ENCODE measurements at regions not wholly inside any gene's neighbourhood (a gene's known extent, or its start where the extent isn't known, plus 50 kb on each side); places are given as distances from the start of the nearest gene placed in this dataset.
A peak's percentile ranks its signal among the peaks of the same experiment; 100 is the strongest.
"Not testable (repeated sequence)": the region's sequence is repeated elsewhere in the genome, so short reads cannot be mapped to it uniquely, and the experiment has no call there.

DNA sequence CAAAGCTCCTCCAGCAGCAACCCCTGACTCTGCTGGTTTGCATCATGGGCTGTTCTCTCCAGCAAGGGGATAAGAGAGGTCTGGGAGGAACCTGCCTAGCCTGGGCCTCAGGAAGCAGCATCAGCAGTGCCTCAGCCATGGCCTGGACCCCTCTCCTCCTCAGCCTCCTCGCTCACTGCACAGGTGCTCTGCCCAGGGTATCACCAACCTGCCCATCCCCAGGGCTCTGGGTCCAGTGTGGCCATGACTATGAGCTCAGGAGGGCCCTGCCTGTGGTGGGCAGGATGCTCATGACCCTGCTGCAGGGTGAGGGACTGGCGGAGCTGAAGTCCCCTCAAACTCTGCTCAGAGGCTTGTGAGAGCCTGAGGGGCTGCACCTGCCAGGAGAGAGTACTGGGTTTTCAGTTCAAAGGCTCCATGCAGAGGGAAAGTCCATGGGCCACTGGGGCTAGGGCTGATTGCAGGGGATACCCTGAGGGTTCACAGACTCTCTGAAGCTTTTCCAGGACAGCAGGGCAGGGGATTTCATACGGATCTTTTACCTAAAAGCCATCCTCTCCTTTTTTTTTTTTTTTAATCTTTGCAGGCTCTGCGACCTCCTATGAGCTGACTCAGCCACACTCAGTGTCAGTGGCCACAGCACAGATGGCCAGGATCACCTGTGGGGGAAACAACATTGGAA lies 115.8 kb upstream of the IGLL5 start:
- Mint-ChIP-seq H3K9me3 (no peaks in the 10 kb centered on the region), H3K36me3 (no peaks in the 10 kb centered on the region), H3K4me1 (peaks cover 79% of the 10 kb centered on the region), H3K4me3 (no peak overlapping the region), H3K27ac (peak overlapping the region; percentile 87)
- ATAC-seq: no peak
- no peak for DNase-seq (ENCODE audit: low spot score in 2 of 2)

DNA sequence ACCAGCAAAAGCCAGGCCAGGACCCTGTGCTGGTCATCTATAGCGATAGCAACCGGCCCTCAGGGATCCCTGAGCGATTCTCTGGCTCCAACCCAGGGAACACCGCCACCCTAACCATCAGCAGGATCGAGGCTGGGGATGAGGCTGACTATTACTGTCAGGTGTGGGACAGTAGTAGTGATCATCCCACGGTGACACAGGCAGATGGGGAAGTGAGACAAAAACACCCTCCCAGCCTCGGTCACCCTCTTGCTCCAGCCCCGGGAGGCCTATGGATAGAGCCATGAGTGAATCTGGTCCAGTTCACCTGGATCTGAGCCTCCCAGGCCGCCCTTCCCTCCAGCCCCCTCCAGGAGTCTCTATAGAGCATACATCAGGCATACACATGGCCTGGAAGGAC lies 115.2 kb upstream of the IGLL5 start:
- DNase-seq (ENCODE audit: low spot score in 2 of 2) (no peak), ATAC-seq (no peak)
- H3K9me3 Mint-ChIP-seq: no peaks in the 10 kb centered on the region
- no peak overlapping the region for H3K4me3 Mint-ChIP-seq
- peak overlapping the region; percentile 87 for H3K27ac Mint-ChIP-seq
- no peaks in the 10 kb centered on the region for H3K36me3 Mint-ChIP-seq
- peaks cover 74% of the 10 kb centered on the region for H3K4me1 Mint-ChIP-seq

DNA sequence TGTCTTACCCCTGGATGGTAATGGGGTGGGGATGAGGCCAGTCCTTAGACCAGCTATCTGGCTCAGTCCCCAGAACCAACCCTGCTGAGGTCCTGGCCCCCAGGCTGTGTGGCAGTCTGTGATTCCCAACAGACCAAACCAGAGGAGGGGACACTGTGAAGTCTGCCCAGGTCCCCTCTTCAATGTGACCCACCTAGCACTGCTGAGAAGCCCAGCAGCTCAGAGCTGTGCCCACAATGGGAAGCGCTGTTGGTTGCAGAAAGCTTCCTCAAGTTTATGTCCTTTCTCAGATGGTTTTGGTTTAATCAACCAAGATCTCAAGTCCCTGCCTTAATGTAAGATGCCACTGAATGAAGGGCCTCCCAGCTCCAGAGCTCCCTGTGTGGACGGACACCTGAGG lies 114.7 kb upstream of the IGLL5 start:
- ATAC-seq (no peak), DNase-seq (ENCODE audit: low spot score in 2 of 2) (no peak)
- Mint-ChIP-seq H3K27ac (peak overlapping the region; percentile 87), H3K4me1 (peaks cover 69% of the 10 kb centered on the region), H3K36me3 (no peaks in the 10 kb centered on the region), H3K9me3 (no peaks in the 10 kb centered on the region), H3K4me3 (no peak overlapping the region)

DNA sequence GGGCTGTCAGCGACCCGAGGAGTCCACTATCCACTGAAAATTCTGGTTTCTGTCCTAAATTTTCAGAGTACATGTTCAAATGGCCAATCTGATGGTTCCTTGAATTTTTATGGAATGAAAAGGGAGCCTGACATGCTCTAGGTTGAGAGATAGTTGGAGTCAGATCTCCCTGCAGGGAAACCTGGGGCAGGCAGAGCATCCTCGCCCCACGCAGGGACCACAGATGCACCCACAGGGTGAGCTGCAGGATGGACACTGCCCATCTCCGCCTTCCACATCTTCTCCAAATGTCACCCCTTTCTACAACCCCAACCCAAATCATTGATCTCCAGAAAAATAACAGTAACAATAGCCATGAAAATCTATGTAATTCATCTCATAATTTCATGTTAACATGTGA lies 114.2 kb upstream of the IGLL5 start:
- Mint-ChIP-seq H3K4me1 (peaks cover 63% of the 10 kb centered on the region), H3K36me3 (no peaks in the 10 kb centered on the region), H3K9me3 (no peaks in the 10 kb centered on the region), H3K27ac (peak overlapping the region; percentile 87), H3K4me3 (no peak overlapping the region)
- ATAC-seq: no peak
- DNase-seq (ENCODE audit: low spot score in 2 of 2): no peak

DNA sequence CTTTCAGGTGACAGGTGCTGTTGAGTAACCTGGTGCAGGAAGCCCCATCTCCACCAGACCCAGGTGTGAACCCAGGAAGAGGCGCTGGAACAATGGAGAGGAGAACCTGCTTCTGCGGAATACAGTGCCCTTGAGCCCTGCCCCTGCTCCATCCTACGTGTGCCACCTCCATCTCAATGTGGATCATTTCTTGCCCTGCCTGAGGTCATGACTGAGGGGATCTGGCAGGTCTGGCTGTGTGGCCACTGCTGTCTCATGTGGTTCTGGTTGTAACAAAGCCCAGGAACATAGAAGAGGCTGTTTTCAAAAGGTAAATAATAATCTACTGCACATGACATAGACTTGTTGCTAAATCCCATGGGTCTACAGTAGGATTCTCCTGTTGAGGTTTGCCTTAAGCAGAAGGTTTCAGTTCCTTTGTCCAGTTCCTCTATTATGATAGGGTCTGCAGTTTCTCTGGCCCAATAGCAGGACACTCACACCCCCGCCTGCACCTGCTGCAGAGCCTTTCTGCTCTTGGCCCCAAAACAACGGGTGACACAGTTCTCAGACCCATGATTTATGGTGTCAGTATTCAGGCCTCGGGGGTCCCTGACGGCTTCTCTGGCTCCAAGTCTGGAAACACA lies 113.5 kb upstream of the IGLL5 start:
- ATAC-seq: no peak
- DNase-seq (ENCODE audit: low spot score in 2 of 2): no peak
- Mint-ChIP-seq H3K36me3 (no peaks in the 10 kb centered on the region), H3K4me3 (no peak overlapping the region), H3K27ac (peak overlapping the region; percentile 87), H3K9me3 (no peaks in the 10 kb centered on the region), H3K4me1 (peaks cover 57% of the 10 kb centered on the region)

DNA sequence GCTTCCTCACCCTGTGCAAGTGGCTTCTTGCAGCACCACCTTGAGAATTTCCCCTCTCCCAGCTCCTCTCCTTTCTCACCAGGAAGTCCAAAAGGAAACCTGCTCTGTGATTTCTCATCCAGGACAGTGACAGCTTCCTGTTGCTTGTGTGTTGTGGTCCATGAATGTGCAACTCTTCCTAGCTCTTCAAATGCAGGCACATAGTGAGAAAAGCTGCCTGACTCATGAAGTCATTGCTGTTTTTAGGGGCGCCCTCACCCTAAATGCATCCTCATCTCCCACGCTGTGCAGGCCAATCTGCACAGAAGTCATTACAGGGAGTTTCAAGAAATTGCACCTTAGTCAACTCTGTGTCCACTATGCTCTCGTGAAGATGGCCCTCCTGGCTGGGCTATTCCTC lies 112.9 kb upstream of the IGLL5 start:
- ATAC-seq; DNase-seq (ENCODE audit: low spot score in 2 of 2): not testable (repeated sequence)
- peaks cover 54% of the 10 kb centered on the region for H3K4me1 Mint-ChIP-seq

DNA sequence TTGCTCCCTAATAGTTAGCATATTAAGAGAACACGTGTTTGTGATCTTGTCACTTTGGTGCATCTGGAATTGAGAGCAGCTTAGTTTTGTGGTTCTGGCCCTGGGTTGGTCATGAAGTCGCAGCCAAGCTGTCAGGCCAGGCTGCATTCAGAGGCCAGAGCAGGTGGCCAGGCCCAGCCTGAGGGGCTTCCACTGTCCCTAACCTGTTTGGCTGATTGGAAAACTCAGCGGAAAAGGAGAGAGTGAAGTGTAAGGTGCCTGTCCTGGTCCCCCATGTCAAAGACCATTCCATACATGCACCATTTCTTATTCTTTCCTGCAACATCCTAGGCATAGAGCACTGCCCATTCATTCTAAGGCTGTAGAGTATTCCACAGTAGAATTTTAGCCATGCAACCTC lies 111.5 kb upstream of the IGLL5 start:
- no peaks in the 10 kb centered on the region for H3K9me3 Mint-ChIP-seq
- H3K36me3 Mint-ChIP-seq: no peaks in the 10 kb centered on the region
- no peak overlapping the region for H3K4me3 Mint-ChIP-seq
- ATAC-seq: no peak
- peaks cover 42% of the 10 kb centered on the region for H3K4me1 Mint-ChIP-seq
- H3K27ac Mint-ChIP-seq: no peak overlapping the region
- DNase-seq (ENCODE audit: low spot score in 2 of 2): no peak

More for the DNA sequence above, 112.9 kb upstream of the IGLL5 start:
- H3K9me3 Mint-ChIP-seq, H3K36me3 Mint-ChIP-seq, H3K4me3 Mint-ChIP-seq: not testable (repeated sequence)
- H3K27ac Mint-ChIP-seq: peak overlapping the region; percentile 20

DNA sequence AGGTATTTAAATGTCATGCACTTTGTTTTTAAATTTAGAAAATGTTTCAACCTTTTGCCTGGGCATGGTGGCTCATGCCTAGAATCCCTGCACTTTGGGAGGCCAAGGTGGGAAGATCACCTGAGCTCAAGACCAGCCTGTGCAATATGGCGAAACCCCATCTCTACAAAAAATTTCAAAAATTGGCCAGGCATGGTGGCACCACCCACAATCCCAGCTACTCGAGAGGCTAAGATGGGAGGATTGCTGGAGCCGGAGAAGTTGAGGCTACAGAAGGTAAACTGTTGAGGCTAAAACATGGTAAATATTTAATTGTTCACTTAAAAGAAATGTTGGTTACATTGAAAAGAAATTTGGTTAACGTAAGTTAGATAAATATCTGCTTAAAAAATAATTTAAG lies 108.4 kb upstream of the IGLL5 start:
- Mint-ChIP-seq H3K36me3 (no peaks in the 10 kb centered on the region), H3K4me1 (peaks cover 20% of the 10 kb centered on the region), H3K27ac (no peak overlapping the region), H3K4me3 (no peak overlapping the region), H3K9me3 (no peaks in the 10 kb centered on the region)
- DNase-seq (ENCODE audit: low spot score in 2 of 2): no peak
- no peak for ATAC-seq

DNA sequence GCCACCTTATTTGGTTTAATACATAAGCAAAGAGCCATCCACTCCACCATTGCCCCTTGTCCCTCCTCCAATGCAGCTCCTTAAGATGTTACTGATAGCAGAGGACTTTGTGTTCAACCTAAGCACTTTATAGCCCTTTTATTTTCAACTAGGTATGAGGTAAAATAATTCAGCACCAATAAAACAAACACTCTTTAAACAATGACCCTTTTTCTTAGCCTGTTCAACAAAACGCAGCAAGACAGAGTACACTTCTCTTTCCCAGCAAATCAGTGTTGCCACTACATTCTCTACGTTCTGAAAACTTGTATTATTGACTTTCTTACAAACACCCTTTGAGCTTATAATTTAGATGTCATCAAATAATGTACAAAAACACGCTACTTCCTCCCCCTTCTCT lies 104.0 kb upstream of the IGLL5 start:
- no peaks in the 10 kb centered on the region for H3K36me3 Mint-ChIP-seq
- DNase-seq (ENCODE audit: low spot score in 2 of 2): no peak
- H3K4me1 Mint-ChIP-seq: peaks cover 21% of the 10 kb centered on the region
- H3K4me3 Mint-ChIP-seq: no peak overlapping the region
- no peak overlapping the region for H3K27ac Mint-ChIP-seq
- ATAC-seq: no peak
- no peaks in the 10 kb centered on the region for H3K9me3 Mint-ChIP-seq

DNA sequence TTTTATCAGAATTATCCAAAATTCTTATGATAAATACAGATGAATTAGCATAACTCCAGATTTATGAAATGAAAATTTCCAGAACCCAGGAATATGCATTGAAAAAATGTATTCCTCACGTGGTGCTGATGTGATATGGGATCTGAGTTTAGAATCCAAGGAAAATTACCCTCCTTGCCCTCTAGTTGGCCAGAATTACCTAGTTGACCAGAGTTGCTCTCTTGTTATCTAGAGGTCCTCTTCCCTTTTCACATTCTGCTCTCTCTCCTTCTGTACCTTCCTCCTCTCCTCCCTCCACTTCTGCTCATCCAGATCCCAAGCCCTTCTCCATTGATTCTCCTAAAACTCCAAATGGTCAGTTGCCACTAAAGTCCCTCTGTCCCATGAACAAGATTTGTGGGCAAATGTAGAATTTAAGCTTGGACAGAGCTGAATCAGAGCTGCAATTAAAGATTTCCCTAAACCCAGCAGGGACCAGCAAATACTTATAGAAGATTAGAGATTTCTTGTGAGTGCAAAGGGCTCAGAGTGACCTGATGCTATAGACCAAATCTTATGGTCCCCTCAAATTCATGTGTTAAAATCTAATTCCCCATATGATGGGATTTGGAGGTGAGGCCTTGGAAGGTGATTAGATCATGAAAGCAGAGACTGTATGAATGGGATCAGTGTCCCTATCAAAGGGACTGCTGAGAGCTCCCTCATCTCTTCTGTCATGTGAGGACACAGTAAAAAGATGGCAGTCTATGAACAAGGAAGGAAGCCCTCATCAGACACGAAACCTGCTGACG lies 103.2 kb upstream of the IGLL5 start:
- Mint-ChIP-seq H3K36me3 (no peaks in the 10 kb centered on the region), H3K9me3 (no peaks in the 10 kb centered on the region), H3K4me3 (no peak overlapping the region), H3K4me1 (peaks cover 28% of the 10 kb centered on the region), H3K27ac (no peak overlapping the region)
- no peak for DNase-seq (ENCODE audit: low spot score in 2 of 2)
- no peak for ATAC-seq

DNA sequence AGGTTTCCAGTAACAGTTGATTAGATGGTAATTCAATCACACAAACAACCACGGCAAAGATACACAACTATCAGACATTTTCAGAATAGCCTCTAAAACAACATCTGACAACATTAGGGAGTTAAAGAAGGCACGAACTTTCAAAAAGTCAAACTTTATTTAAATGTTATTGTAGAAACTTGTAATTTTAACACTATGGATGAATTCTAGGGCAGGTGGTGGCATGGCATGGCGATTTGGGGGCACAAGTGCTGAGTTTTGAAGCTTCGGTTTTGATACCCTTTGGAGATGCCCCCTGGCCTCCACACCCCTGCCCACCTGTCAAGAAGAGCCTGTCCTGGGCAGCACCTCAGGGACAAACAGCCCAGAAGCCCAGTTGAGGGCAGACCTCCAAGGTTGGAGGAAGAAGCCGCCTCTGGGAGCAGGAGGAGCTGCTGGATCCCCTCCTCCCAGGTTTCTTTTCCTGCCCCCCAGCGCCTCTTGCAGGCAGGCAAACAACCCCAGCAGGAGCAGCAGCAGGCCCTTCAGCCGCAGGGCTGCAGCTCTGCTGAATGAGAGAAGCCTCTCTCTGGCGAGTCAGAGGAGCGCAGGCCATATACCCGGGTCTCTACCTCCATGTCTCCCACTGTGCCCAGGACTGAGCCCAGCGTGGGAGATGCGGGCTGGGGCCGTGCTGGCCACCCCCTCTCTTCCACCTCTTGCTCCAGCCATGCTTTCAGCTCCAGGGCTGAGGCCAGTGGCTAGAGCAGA lies 102.1 kb upstream of the IGLL5 start:
- no peak for ATAC-seq
- Mint-ChIP-seq H3K27ac (no peak overlapping the region), H3K4me3 (no peak overlapping the region), H3K4me1 (peaks cover 34% of the 10 kb centered on the region), H3K36me3 (no peaks in the 10 kb centered on the region), H3K9me3 (no peaks in the 10 kb centered on the region)
- no peak for DNase-seq (ENCODE audit: low spot score in 2 of 2)

DNA sequence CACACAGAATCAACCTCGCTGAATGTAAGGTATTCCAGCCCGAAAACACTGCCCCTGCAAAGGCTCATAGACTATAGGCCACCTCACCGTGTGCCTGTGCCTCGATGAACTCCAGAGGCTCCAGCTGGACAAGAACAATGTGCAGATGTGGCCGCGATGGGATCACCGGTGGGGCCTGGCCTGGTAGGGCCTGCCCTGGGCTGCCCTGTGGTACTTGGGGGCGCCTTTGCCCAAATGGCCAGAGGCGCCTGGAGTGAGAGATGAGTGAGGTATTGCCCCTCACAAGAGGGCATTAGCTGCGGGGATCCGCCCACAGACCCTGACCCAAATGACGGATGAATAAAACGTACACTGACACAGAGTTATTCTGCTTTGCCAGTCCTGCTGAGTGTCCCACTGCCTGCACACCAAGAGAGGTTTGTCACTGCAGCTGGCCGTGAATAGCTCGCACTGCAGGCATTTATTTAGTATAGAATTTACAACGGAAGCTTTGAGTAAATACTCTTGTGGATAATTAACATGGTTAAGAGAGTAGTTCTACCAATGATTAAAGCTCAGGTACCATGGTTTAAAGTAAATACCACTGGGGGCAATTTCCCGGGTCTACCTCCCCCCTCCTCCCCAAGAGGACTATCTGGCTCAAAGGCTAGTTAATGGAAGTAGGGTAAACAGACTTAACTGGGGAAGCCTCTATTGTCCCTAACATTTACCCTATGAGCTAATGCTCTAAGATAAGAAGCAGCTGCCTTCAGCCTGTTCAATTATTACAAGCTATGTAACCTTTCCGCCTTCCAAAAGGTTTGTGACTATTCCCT lies 101.1 kb upstream of the IGLL5 start:
- Mint-ChIP-seq H3K36me3 (no peaks in the 10 kb centered on the region), H3K4me3 (no peak overlapping the region), H3K27ac (peak overlapping the region; percentile 52), H3K4me1 (peaks cover 40% of the 10 kb centered on the region), H3K9me3 (no peaks in the 10 kb centered on the region)
- ATAC-seq (no peak), DNase-seq (ENCODE audit: low spot score in 2 of 2) (no peak)

DNA sequence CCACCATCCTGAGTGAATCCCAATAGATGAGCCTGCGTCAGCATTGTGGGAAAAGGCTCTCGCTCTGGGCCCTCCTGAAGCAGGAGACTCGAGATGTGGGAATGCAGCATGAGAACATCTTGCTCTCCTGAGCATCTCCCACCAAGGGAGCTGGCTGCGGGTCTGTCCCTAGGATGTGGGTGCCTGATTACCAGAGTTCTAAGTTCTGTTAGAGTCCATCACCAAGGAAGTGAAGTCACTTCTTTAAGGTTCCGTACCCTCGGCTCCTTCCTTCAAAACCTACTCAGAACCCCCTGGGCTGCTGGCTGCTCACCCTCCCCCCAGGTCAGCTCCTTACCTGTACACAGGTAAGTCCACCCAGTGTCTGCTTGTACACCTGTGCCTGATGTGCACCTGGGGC lies 100.5 kb upstream of the IGLL5 start:
- Mint-ChIP-seq H3K36me3 (no peaks in the 10 kb centered on the region), H3K27ac (peak overlapping the region; percentile 52), H3K9me3 (no peaks in the 10 kb centered on the region), H3K4me3 (no peak overlapping the region), H3K4me1 (peaks cover 44% of the 10 kb centered on the region)
- DNase-seq (ENCODE audit: low spot score in 2 of 2) (no peak), ATAC-seq (no peak)

DNA sequence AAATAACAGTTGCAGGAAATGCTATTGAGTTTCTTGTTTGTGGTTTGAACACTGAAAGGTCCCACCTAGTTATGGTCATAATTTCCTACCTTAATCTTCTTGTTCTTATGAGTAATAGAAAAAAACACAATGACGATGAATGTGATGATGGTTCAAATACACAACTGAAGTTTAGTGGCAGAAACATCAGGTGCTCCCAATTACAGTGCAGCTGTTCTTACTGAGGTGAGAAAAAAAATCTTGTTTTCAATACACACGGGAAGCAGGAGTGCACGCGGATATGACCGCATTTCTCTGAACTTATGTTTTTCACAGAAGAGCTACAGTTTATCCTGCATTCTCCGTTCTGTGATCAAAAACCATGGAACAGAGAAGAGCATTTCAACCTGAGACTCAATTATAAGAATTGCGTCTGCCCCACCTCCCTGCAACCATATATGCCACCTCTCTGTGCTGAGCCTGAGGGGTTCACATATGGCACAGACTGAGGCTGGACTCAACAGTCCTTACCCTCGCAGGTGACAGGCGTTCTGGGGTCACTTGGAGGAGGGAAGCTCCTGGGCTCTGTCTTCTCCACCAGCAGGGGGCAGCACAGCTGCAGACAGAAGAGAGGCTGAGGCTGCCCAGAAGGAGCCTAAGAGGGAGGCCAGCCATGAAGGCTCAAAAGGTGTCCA lies 99.7 kb upstream of the IGLL5 start:
- peak overlapping the region; percentile 65 for H3K27ac Mint-ChIP-seq
- H3K4me1 Mint-ChIP-seq: peaks cover 52% of the 10 kb centered on the region
- H3K36me3 Mint-ChIP-seq: no peaks in the 10 kb centered on the region
- ATAC-seq (peak; percentile 79), DNase-seq (ENCODE audit: low spot score in 2 of 2) (peak; percentile 62 to 80)
- H3K9me3 Mint-ChIP-seq: no peaks in the 10 kb centered on the region
- no peak overlapping the region for H3K4me3 Mint-ChIP-seq

Data from stimulated activated effector memory CD8-positive, alpha-beta T cell treated with anti-CD3 and anti-CD28 coated beads, Interleukin-12 subunit alpha, Interleukin-12 subunit beta, amount 100 ng/mL, for 72 hours (primary cell).